Naive B cell (primary cell): ENCODE measurements at regions not wholly inside any gene's neighbourhood (a gene's known extent, or its start where the extent isn't known, plus 50 kb on each side); places are given as distances from the start of the nearest gene placed in this dataset.
"Not testable (repeated sequence)": the region's sequence is repeated elsewhere in the genome, so short reads cannot be mapped to it uniquely, and the experiment has no call there.

Experiments
- ATAC-seq, 2 donors: fragments of 150-1000 bp; cut with Tn5 transposase; 2 replicates each; pipeline ENCODE4 v1.10.0; 2021; ENCODE audit warnings: low read depth in 2 of 2, mild to moderate bottlenecking in 2 of 2, moderate library complexity in 2 of 2
- DNase-seq: peaks from one replicate; pipeline ENCODE4 v3.0.0; 2022
- H3K27ac Mint-ChIP-seq, 6 donors: one replicate each; pipeline ENCODE4 v1.8.0; 2020 to 2022; ENCODE audit warnings: mild to moderate bottlenecking in 6 of 6, mixed read lengths in 6 of 6, moderate library complexity in 5 of 6, inconsistent platforms in 2 of 6
- H3K27me3 Mint-ChIP-seq, 3 donors: one replicate each; pipeline ENCODE4 v1.8.0; 2021 to 2022; ENCODE audit warnings: mixed read lengths in 3 of 3, mild to moderate bottlenecking in 1 of 3
- H3K36me3 Mint-ChIP-seq, 2 donors: one replicate each; pipeline ENCODE4 v1.8.0; 2020 to 2022; ENCODE audit warnings: mixed read lengths in 2 of 2, inconsistent platforms in 1 of 2, mild to moderate bottlenecking in 1 of 2
- H3K4me1 Mint-ChIP-seq, 3 donors: one replicate each; pipeline ENCODE4 v1.8.0; 2020 to 2022; ENCODE audit warnings: mixed read lengths in 3 of 3, inconsistent platforms in 1 of 3, mild to moderate bottlenecking in 1 of 3, moderate library complexity in 1 of 3
- H3K4me3 Mint-ChIP-seq, 8 donors: one replicate each; pipeline ENCODE4 v1.8.0; 2020 to 2022; ENCODE audit warnings: mild to moderate bottlenecking in 8 of 8, mixed read lengths in 8 of 8, moderate library complexity in 8 of 8, inconsistent platforms in 2 of 8
- H3K9me3 Mint-ChIP-seq, 7 donors: one replicate each; pipeline ENCODE4 v1.8.0; 2020 to 2022; ENCODE audit warnings: mixed read lengths in 7 of 7, mild to moderate bottlenecking in 5 of 7, inconsistent platforms in 2 of 7, moderate library complexity in 1 of 7

DNA sequence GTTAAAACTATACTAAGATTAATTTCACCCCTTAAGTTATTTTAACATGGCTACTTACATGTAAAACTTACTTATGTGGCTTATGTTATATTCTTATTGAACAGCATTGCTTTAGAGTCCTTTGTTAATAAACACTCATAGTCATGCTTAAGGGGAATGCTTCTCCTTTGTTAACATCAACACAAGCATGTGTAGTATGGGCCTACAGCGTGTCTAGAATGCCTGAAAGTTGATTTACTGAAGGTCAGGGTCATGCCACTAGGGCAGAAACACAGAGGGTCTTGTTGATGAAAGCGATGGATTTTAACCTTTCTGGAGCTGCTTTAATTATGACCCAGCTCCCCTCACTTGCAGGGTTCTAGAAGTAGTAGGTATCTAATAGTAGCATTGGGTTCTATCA, 159.8 kb upstream of the DLX2 start:
- no peak overlapping the region for H3K27ac Mint-ChIP-seq
- no peak overlapping the region for H3K4me3 Mint-ChIP-seq
- H3K27me3 Mint-ChIP-seq = no peaks in the 10 kb centered on the region
- ATAC-seq (no peak), DNase-seq (no peak)
- H3K9me3 Mint-ChIP-seq = peaks cover 3 to 18% (median 7%) of the 10 kb centered on the region in 7 donors
- no peaks in the 10 kb centered on the region for H3K4me1 Mint-ChIP-seq
- no peaks in the 10 kb centered on the region for H3K36me3 Mint-ChIP-seq

DNA sequence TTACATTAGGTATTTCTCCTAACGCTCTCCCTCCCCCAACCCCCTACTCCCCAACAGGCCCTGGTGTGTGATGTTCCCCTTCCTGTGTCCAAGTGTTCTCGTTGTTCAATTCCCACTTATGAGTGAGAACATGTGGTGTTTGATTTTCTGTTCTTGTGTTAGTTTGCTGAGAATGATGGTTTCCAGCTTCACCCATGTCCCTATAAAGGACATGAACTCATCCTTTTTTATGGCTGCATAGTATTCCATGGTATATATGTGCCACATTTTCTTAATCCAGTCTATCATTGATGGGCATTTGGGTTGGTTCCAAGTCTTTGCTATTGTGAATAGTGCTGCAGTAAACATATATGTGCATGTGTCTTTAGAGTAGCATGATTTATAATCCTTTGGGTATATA, 162.1 kb upstream of the DLX2 start:
- not testable (repeated sequence) for H3K36me3 Mint-ChIP-seq, DNase-seq, H3K4me1 Mint-ChIP-seq, H3K27ac Mint-ChIP-seq, ATAC-seq
- Mint-ChIP-seq H3K9me3 (peaks cover 3 to 18% (median 7%) of the 10 kb centered on the region in 7 donors), H3K27me3 (peaks cover 0 to 15% (median 0%) of the 10 kb centered on the region in 3 donors), H3K4me3 (peak overlapping the region in 1 of 8 donors; percentile 38)

DNA sequence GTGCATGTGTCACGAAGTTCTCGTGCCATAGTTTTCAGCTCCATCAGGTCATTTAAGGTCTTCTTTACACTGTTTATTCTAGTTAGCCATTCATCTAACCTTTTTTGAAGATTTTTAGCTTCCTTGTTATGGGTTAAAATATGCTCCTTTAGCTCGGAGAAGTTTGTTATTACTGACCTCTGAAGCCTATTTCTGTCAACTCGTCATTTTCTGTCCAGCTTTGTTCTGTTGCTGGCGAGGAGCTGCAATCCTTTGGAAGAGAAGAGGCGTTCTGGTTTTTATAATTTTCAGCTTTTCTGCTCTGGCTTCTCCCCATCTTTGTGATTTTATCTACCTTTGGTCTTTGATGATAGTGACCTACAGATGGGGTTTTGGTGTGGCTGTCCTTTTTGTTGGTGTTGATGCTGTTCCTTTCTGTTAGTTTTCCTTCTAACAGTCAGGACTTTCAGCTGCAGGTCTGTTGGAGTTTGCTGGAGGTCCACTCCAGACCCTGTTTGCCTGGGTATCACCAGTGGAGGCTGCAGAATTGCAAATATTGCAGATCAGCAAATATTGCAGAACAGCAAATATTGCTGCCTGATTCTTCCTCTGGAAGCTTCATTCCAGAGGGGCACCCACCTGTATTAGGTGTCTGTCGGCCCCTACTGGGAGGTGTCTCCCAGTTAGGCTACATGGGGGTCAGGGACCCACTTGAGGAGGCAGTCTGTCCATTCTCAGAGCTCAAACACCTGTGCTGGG, 157.7 kb upstream of the ITGA6 start:
- not testable (repeated sequence) for H3K4me3 Mint-ChIP-seq, ATAC-seq, H3K4me1 Mint-ChIP-seq, H3K36me3 Mint-ChIP-seq, H3K27ac Mint-ChIP-seq, DNase-seq
- Mint-ChIP-seq H3K27me3 (peaks cover 0 to 25% (median 0%) of the 10 kb centered on the region in 3 donors), H3K9me3 (peaks cover 0 to 14% (median 6%) of the 10 kb centered on the region in 7 donors)

DNA sequence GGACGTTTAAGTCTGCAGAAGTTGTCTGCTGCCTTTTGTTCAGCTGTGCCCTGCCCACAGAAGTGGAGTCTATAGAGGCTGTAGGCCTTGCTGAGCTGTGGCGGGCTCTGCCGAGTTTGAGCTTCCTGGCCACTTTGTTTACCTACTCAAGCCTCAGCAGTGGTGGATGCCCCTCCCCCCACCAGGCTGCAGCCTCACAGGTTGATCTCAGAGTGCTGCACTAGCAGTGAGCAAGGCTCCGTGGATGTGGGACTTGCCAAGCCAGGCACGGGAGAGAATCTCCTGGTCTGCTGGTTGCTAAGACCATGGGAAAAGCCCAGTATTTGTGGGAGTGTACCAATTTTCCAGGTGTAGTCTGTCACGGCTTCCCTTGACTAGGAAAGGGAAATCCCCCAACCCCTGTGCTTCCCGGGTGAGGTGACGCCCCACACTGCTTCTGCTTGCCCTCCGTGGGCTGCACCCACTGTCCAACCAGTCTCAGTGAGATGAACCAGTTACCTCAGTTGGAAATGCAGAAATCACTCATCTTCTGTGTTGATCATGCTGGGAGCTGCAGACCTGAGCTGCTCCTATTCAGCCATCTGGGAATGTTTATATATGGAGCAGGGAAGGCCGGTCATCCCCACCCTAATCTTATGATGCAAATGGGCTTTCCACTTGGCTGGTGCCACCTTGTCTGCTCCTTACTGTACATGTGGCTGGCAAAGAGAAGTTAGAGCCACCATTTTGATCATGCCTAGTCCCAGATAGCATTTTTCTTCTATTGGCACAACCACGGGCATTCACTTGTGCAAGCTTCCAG, 156.9 kb upstream of the ITGA6 start:
- DNase-seq (no peak), ATAC-seq (no peak)
- Mint-ChIP-seq H3K4me3 (no peak overlapping the region), H3K36me3 (no peaks in the 10 kb centered on the region), H3K9me3 (peaks cover 0 to 12% (median 3%) of the 10 kb centered on the region in 7 donors), H3K27ac (no peak overlapping the region), H3K4me1 (no peaks in the 10 kb centered on the region), H3K27me3 (peaks cover 4 to 32% (median 5%) of the 10 kb centered on the region in 3 donors)

DNA sequence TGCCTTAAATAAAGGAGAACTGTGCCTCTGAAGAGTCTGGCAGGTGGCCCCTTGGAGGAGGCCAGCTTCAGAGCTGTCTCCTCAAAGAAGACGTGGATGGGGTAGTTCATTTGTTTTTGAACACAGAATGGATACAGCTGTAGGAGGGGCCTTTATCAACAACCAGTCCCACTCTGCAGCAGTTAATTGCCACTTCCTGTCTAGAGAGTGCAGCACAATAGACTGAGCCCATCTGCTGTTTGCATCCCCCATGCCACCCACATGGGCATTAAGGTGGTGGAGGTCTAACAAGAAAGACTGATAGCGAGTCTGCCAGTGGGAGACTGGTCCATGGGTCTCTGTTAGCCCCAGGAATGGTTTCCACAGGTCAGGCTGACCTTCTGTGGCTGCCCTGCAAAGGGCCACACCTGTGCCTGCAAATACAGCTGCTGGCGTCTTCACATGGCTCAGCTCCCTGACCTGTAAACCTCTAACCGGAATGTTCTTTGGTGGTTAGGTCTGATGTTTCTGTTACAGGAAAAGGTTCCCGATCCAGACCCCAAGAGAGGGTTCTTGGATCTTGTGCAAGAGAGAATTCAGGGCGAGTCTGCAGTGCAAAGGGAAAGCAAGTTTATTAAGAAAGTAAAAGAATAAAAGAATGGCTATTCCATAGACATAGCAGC, 153.3 kb upstream of the ITGA6 start:
- no peak overlapping the region for H3K4me3 Mint-ChIP-seq
- H3K4me1 Mint-ChIP-seq = no peaks in the 10 kb centered on the region
- peaks cover 5 to 38% (median 22%) of the 10 kb centered on the region in 3 donors for H3K27me3 Mint-ChIP-seq
- ATAC-seq (no peak), DNase-seq (no peak)
- no peak overlapping the region for H3K27ac Mint-ChIP-seq
- peaks cover 8 to 21% (median 10%) of the 10 kb centered on the region in 7 donors for H3K9me3 Mint-ChIP-seq
- H3K36me3 Mint-ChIP-seq = peaks cover 0 to 13% of the 10 kb centered on the region in 2 donors

DNA sequence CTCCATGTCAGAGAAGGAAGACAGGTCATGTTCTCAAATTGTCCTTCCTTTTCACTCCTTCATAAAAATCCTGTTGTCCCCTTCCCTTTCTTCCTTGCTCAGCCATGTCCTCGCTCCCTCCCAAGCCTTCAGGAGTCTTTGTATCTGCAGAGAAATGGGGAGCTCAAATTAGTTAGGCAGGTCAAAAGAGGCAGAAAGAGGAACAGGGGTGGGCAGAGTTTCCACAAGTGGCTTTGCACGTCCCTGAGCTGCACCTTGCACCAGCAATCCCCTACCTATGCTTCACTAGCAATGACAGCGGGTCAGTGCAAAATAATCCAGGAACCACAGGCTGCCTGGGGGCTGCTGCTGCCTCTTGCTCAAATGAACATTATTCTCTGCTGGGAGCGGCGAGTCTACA, 152.1 kb upstream of the ITGA6 start:
- Mint-ChIP-seq H3K27ac (no peak overlapping the region), H3K36me3 (peaks cover 0 to 13% of the 10 kb centered on the region in 2 donors), H3K9me3 (peaks cover 8 to 21% (median 10%) of the 10 kb centered on the region in 7 donors), H3K27me3 (peaks cover 5 to 31% (median 22%) of the 10 kb centered on the region in 3 donors), H3K4me3 (no peak overlapping the region), H3K4me1 (no peaks in the 10 kb centered on the region)
- DNase-seq (no peak), ATAC-seq (no peak)

DNA sequence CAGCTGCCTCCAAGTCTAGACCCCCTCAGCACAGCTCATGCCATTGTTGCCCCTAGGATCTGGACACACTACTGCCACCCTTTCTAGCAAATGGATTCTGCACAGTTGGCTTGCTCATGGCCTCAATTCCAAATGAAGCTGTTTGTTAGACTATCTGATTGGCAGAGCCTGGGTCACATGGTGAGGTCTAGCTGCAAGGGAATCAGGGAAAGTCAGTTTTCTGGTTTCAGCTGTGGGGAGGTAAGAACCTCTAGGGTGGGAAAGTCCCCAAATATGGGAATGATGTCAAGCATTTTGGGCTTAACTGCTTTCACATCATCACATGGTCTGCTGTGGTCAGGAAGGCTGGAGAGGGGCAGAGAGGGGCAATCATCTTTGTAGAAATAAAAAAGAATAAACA, 150.4 kb upstream of the ITGA6 start:
- no peak overlapping the region for H3K4me3 Mint-ChIP-seq
- H3K27me3 Mint-ChIP-seq = peaks cover 5 to 26% (median 22%) of the 10 kb centered on the region in 3 donors
- peaks cover 0 to 13% of the 10 kb centered on the region in 2 donors for H3K36me3 Mint-ChIP-seq
- ATAC-seq (no peak), DNase-seq (no peak)
- H3K9me3 Mint-ChIP-seq = peaks cover 8 to 21% (median 10%) of the 10 kb centered on the region in 7 donors
- no peak overlapping the region for H3K27ac Mint-ChIP-seq
- H3K4me1 Mint-ChIP-seq = peaks cover 8 to 10% (median 9%) of the 10 kb centered on the region in 3 donors

DNA sequence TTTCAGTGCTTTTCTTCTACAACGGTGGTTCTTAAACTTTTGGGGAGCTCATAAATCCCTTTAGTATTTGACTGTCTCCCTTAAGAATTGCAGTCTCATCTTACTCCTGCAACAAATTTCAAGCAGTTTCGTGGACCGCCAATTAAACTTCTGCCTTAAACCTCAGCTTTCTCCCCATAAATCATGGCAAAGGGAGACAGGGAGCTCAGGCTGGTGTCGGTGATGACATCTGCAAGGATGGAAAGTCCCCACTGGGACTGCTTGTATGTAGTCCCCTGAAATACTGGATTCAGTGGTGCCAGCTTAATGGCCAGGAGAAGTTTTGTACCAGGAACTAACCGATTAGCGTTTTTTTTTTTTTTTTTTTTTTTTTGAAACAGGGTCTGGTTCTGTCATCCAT, 148.7 kb upstream of the ITGA6 start:
- H3K36me3 Mint-ChIP-seq = peaks cover 0 to 13% of the 10 kb centered on the region in 2 donors
- peaks cover 8 to 10% (median 9%) of the 10 kb centered on the region in 3 donors for H3K4me1 Mint-ChIP-seq
- ATAC-seq (no peak), DNase-seq (no peak)
- H3K27ac Mint-ChIP-seq = peak overlapping the region in 1 of 6 donors; percentile 31
- peaks cover 8 to 16% (median 10%) of the 10 kb centered on the region in 7 donors for H3K9me3 Mint-ChIP-seq
- peaks cover 9 to 22% (median 20%) of the 10 kb centered on the region in 3 donors for H3K27me3 Mint-ChIP-seq
- H3K4me3 Mint-ChIP-seq = no peak overlapping the region

DNA sequence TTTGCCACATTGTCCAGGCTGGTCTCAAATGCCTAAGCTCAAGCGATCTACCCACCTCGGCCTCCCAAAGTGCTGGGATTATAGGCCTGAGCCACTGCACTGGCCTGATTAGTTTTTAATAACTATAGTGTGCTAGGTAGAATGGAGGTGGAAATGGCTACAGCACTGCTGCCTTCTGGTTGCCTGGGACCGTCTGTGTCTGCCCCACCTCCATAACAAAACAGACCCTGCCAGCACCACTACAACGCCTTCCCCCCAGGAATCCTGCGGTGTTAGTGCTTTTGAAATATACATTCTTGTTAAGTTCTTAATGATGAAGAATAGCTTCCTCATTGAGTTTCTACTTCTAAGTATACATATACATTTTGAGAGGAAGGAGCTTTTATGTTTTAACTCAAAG, 148.2 kb upstream of the ITGA6 start:
- no peak for DNase-seq
- peaks cover 0 to 13% of the 10 kb centered on the region in 2 donors for H3K36me3 Mint-ChIP-seq
- ATAC-seq = no peak
- peaks cover 8 to 16% (median 10%) of the 10 kb centered on the region in 7 donors for H3K9me3 Mint-ChIP-seq
- H3K27ac Mint-ChIP-seq = no peak overlapping the region
- H3K4me1 Mint-ChIP-seq = peaks cover 8 to 10% (median 9%) of the 10 kb centered on the region in 3 donors
- H3K4me3 Mint-ChIP-seq = no peak overlapping the region
- H3K27me3 Mint-ChIP-seq = peaks cover 11 to 22% (median 20%) of the 10 kb centered on the region in 3 donors

DNA sequence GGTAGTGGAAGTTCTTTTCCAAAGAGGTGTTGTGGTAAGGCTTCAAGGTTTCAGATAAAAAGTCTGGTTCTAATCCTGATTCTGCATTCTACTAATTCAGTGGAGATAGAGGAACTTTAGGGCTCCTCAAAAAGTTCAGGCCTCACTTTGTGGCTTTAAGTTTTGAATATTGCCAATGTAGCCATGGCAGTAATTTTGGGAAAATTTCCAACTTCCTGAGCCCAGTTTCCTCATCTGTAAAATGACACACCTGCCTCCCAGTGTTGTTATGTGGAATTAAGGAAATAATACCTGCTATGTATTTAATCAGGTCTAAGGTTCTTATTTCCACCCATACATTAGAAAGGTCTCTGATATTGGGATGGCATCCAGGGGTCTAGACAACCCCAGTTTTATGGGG, 147.6 kb upstream of the ITGA6 start:
- H3K27me3 Mint-ChIP-seq = peaks cover 11 to 22% (median 20%) of the 10 kb centered on the region in 3 donors
- H3K9me3 Mint-ChIP-seq = peaks cover 8 to 16% (median 10%) of the 10 kb centered on the region in 7 donors
- H3K27ac Mint-ChIP-seq = no peak overlapping the region
- peaks cover 8 to 10% (median 9%) of the 10 kb centered on the region in 3 donors for H3K4me1 Mint-ChIP-seq
- DNase-seq (no peak), ATAC-seq (no peak)
- H3K36me3 Mint-ChIP-seq = peaks cover 0 to 13% of the 10 kb centered on the region in 2 donors
- no peak overlapping the region for H3K4me3 Mint-ChIP-seq

DNA sequence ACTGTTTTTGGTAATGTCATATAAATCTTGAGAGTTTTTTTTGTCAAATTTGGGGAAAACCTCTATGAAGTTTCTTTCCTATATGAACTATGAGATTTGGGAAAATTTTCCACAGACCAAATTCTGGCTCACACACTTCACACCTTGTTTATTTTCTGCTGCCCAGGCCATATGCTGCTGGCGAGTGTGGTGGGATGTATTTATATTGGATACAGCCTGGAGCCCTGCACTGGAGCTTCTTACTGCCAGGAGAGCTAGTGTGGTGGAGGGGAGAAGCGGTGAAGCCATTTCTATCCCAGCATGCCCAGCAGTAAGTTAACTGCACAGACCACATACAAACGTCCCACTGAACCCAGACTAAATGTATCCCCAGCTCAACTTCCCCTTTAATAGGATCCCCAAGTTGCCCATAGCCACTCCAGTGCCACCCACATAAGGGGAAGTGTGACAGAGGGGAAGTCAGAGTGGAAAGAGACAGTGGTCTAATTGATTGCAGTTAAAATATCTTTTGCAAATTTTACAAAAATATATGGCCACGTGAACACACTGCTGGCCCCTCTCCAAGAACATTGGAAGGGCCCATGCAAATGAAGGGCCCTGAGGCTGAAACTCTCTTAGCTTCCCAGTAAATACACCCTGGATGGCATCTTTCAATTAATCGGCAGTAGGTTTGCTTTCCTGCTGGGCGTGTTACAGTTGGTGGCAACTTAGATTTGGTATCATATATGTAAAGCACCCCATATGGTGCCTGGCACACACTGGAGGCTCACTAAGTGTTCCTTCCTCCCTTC, 146.6 kb upstream of the ITGA6 start:
- Mint-ChIP-seq H3K27ac (peak overlapping the region in 2 of 6 donors; percentile 1 to 75), H3K36me3 (peaks cover 0 to 13% of the 10 kb centered on the region in 2 donors), H3K4me3 (peak overlapping the region in 3 of 8 donors; percentile 49 to 81 (median 58)), H3K9me3 (peaks cover 8 to 16% (median 10%) of the 10 kb centered on the region in 7 donors), H3K4me1 (peaks cover 8 to 10% (median 9%) of the 10 kb centered on the region in 3 donors), H3K27me3 (peaks cover 6 to 18% (median 13%) of the 10 kb centered on the region in 3 donors)
- DNase-seq = peak; percentile 32
- peak; percentile 95 to 99 for ATAC-seq

DNA sequence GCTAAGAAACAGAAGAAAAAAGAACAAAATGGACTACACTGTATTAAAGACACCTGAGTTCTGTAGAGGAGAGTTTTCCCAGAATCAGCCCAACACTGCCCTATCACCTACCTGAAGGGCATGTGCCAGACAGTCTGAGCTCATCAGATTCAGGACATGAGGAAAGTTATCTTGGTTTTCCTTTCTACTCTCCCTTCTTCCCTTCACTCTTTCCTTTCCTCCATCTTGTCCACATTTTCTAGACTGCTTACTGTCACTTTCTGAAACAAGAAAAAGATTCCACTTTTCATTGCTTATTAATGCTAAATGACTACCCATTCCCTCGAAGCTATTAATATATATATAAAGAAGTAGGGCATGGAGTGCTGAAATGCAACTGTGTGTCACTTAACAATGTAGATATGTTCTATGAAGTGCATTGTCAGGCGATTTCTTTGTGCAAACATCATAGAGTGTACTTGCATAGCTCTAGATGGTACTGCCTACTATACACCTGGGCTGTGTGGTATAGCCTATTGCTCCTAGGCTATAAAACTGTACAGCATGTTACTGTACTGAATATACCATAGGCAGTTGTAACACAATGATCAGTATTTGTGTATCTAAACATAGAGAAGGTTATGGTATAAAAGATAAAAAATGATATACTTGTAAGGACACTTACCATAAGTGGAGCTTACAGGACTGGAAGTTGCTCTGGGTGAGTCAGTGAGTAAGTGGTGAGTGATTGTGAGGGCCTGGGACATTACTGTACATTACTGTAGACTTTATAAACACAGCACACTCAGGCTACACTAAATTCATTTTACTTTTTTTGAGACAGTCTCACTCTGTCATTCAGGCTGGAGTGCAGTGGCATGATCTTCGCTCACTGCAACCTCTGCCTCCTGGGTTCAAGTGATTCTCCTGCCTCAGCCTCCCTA, 145.5 kb upstream of the ITGA6 start:
- peaks cover 2 to 7% (median 3%) of the 10 kb centered on the region in 7 donors for H3K9me3 Mint-ChIP-seq
- no peak overlapping the region for H3K4me3 Mint-ChIP-seq
- no peak overlapping the region for H3K27ac Mint-ChIP-seq
- DNase-seq (no peak), ATAC-seq (no peak)
- peaks cover 6 to 9% (median 9%) of the 10 kb centered on the region in 3 donors for H3K27me3 Mint-ChIP-seq
- peaks cover 0 to 6% of the 10 kb centered on the region in 2 donors for H3K36me3 Mint-ChIP-seq
- peaks cover 8 to 10% (median 9%) of the 10 kb centered on the region in 3 donors for H3K4me1 Mint-ChIP-seq
